GM10266 (cell line): ENCODE measurements at regions not wholly inside any gene's neighbourhood (a gene's known extent, or its start where the extent isn't known, plus 50 kb on each side); places are given as distances from the start of the nearest gene placed in this dataset.

Experiments used
- DNase-seq: peaks from one replicate; pipeline ENCODE4 v3.0.0; 2012; ENCODE audit errors: extremely low spot score
- TF ChIP-seq, protein P1 (sequence below): IDR thresholded peaks from 2 replicates; pipeline ENCODE4 v1.5.1; 2012; ENCODE audit warnings: mild to moderate bottlenecking, low read depth; ENCODE audit not compliant: control insufficient read depth, insufficient read depth; ENCODE audit errors: missing control alignments

DNA sequence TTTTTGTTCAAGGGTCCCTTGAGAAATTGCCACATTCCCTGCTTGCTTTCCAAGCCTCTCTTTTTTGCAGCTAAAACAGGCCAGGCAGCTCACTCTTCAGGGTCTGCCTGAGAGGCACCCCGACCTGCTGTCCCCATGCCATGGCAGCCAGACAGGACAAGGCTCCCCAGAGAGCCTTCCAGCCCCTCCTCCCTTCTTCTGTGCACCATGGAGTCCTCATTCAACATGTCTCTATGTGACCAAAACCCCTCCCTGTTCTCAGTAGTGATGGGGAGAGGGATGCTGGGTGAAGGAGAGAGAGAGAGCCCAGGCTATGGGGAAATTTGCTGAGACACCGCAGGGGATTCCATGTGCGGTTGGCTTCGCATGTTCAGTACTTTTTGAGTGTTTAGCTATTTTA lies 384.2 kb upstream of the ZNF507 start:
- no peak for DNase-seq
- TF ChIP-seq, protein P1, sequence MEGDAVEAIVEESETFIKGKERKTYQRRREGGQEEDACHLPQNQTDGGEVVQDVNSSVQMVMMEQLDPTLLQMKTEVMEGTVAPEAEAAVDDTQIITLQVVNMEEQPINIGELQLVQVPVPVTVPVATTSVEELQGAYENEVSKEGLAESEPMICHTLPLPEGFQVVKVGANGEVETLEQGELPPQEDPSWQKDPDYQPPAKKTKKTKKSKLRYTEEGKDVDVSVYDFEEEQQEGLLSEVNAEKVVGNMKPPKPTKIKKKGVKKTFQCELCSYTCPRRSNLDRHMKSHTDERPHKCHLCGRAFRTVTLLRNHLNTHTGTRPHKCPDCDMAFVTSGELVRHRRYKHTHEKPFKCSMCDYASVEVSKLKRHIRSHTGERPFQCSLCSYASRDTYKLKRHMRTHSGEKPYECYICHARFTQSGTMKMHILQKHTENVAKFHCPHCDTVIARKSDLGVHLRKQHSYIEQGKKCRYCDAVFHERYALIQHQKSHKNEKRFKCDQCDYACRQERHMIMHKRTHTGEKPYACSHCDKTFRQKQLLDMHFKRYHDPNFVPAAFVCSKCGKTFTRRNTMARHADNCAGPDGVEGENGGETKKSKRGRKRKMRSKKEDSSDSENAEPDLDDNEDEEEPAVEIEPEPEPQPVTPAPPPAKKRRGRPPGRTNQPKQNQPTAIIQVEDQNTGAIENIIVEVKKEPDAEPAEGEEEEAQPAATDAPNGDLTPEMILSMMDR, result no peak

DNA sequence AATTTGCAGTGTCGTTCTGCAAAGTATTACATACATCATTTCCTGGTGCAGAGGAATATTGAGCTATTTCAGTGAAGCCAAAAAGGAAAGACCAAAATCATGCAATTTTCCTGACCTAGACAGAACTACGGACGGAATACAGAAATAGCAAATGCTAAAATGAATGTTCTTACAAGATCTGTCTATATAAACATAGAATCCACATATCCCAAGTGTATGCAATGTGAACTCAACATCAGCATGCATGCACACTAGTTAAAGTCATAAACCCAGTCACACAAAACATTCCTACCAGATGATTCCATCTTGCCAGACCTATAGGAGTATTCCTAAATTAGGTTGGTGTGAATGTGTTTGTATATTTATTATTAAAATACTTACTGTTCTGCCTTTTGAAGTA lies 383.7 kb upstream of the ZNF507 start:
- TF ChIP-seq, protein P1, result no peak
- no peak for DNase-seq

GRCh38 chr19:31962561-31962996 lies 382.8 kb upstream of the ZNF507 start:
- TF ChIP-seq, protein P1, result no peak
- no peak for DNase-seq

DNA sequence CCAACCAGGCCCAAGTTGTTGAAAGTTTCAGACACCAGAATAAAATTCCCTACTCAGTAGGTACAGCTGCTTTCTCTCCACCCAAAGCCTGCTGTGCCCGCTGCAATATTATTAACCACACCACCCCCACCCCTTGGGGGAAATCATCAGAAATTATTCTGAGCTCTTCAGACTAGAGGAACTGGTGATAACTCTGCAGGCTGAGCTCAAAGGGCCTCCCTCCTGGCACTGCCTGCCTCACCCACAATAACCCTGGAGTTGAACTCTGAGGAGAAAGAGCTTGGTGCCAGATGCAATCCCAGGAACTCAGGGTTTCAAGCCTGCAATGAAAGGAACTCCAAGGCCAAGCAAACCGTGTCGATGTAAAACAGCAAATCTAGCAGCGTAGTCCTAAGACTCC lies 381.7 kb upstream of the ZNF507 start:
- DNase-seq, result no peak
- TF ChIP-seq, protein P1, result no peak

DNA sequence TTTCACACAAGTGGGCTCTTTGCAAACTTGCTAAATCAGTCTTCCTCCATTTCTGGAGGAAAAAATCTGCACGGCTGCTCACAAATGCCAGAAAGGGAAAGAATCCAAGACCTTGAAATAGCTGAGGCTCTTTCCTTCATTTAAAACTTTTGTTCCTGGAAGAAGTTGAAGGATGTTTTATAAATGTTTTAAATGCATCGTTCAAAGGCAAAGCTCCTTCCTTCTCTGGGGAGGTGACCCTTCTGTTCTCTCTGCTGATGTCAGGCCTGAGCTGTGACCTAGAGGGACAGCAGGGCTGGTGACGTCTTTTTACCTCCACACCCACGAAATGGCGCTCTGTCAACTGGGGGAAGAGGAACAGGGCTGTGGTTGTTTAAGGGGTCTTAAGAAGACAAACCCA lies 376.4 kb upstream of the ZNF507 start:
- no peak for DNase-seq
- TF ChIP-seq, protein P1, result no peak

DNA sequence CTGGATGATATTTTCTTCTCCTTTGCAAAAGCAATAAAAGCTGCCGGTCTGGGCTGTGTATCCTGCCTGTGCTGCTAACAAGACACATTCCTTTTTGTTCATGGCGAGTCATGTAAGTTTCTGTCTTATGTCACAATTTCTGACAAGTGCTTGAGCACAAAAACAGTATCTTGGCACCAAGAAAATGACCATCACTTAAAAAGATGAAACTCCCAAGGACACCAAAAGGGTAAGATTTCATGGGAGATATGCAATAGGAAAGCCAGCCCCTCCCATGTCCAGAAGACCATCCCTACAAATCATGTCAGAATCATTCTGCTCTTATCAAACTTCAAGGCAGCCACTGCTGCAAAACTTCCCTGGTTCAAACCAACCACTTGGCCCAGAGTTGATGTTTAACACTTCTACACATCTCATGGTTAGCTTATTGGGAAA lies 375.4 kb upstream of the ZNF507 start:
- TF ChIP-seq, protein P1, result no peak
- no peak for DNase-seq

DNA sequence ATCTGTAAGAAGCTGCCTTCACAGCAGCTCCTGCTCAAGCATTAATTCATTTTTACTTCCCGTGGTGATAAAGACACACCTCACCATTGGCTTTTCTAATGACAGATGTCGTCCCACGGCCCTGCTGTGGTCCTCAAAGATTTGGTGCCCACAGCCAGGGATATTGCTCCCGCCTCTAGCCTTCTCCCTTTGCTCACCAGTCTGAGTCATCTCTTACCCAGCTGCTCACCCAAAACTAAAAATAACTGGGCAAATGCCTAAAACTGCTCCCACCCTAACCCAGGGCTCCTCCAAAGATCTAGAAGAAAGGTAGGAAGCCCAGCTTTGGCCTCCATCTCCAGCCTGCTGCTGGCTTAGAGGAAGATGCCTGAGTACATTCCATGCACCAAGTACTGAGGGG lies 371.1 kb upstream of the ZNF507 start:
- no peak for DNase-seq
- TF ChIP-seq, protein P1, result no peak
